ENCODE measurements at regions not wholly inside any gene's neighbourhood (a gene's known extent, or its start where the extent isn't known, plus 50 kb on each side); places are given as distances from the start of the nearest gene placed in this dataset.

GRCh38 chr13:99695857-99696256, 194.6 kb downstream of the TM9SF2 start:
- TF ChIP-seq CTCF (IDR thresholded peaks at IDR 0.05) (no peak), POLR2A (IDR thresholded peaks at IDR 0.05) (no peak)

Data from uterus (tissue), 2 donors.